Colonic mucosa (tissue), 4 donors: ENCODE measurements at regions not wholly inside any gene's neighbourhood (a gene's known extent, or its start where the extent isn't known, plus 50 kb on each side); places are given as distances from the start of the nearest gene placed in this dataset.

ENCODE experiments used
- DNase-seq: peaks from one replicate; pipeline ENCODE4 v3.0.0-alpha.2; 2020
- H3K27ac ChIP-seq: fragments of 200-600 bp; one replicate; pipeline ENCODE4 v1.8.0; 2021
- H3K27me3 ChIP-seq: fragments of 200-600 bp; one replicate; pipeline ENCODE4 v1.8.0; 2021
- H3K36me3 ChIP-seq: fragments of 200-600 bp; one replicate; pipeline ENCODE4 v1.8.0; 2021
- H3K4me1 ChIP-seq: fragments of 200-600 bp; one replicate; pipeline ENCODE4 v1.8.0; 2021; ENCODE audit warnings: mild to moderate bottlenecking
- H3K4me3 ChIP-seq: fragments of 200-600 bp; one replicate; pipeline ENCODE4 v1.8.0; 2021
- H3K9ac ChIP-seq, 2 donors: one replicate each; pipeline ENCODE4 v1.7.0; 2013; ENCODE audit warnings: control low read depth in 2 of 2, low read depth in 2 of 2, low read length in 2 of 2
- H3K9me3 ChIP-seq: fragments of 200-600 bp; one replicate; pipeline ENCODE4 v1.8.0; 2021
- intact Hi-C: fragments of 100-400 bp; cut with DNase I; formaldehyde crosslinking; loops from one replicate; pipeline ENCODE4 v1.14.1; 2022
- TF ChIP-seq, protein P1 (sequence below): fragments of 200-600 bp; IDR thresholded peaks from one replicate; pipeline ENCODE4 v1.8.0; 2022; ENCODE audit warnings: antibody characterized with exemption, mild to moderate bottlenecking
- donor health status: healthy.
- donor health status: DM: no; HTN: no; CAD: no.
- donor health status: DM: no; HTN: no; CAD: no.

DNA sequence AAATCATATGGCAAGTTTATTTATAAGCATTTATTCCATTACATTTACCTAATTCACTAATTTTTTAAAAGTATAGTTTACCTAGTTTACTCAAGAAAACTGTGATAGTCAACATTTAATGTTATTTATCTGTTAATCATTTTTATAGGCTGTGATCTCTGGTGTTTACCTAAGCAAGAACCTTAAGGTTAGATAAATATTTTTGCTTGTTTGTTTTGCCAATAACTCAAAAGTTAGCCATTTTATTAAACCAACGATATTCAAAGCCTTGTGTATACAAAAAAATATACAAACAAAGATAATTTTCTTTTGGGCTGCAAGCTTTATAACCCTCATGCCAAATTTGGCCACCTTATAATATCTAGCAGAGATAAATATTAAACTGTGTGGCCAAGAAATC is 157.3 kb downstream of the SLCO1B3 start:
- no peak for DNase-seq
- H3K9ac ChIP-seq, result no peak overlapping the region
- H3K27me3 ChIP-seq, result no peaks in the 10 kb centered on the region
- no peaks in the 10 kb centered on the region for H3K4me1 ChIP-seq
- TF ChIP-seq, protein P1, sequence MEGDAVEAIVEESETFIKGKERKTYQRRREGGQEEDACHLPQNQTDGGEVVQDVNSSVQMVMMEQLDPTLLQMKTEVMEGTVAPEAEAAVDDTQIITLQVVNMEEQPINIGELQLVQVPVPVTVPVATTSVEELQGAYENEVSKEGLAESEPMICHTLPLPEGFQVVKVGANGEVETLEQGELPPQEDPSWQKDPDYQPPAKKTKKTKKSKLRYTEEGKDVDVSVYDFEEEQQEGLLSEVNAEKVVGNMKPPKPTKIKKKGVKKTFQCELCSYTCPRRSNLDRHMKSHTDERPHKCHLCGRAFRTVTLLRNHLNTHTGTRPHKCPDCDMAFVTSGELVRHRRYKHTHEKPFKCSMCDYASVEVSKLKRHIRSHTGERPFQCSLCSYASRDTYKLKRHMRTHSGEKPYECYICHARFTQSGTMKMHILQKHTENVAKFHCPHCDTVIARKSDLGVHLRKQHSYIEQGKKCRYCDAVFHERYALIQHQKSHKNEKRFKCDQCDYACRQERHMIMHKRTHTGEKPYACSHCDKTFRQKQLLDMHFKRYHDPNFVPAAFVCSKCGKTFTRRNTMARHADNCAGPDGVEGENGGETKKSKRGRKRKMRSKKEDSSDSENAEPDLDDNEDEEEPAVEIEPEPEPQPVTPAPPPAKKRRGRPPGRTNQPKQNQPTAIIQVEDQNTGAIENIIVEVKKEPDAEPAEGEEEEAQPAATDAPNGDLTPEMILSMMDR, result no peak
- no peak overlapping the region for H3K27ac ChIP-seq
- no peaks in the 10 kb centered on the region for H3K9me3 ChIP-seq
- intact Hi-C loops, result no loop called here
- H3K4me3 ChIP-seq, result no peak overlapping the region
- no peaks in the 10 kb centered on the region for H3K36me3 ChIP-seq

- H3K9me3 ChIP-seq, result no peaks in the 10 kb centered on the region
- TF ChIP-seq, protein P1, result no peak
- no peaks in the 10 kb centered on the region for H3K4me1 ChIP-seq
- no peak for DNase-seq
- H3K9ac ChIP-seq, result no peak overlapping the region
- intact Hi-C loops, result no loop called here
- no peak overlapping the region for H3K4me3 ChIP-seq
- H3K27me3 ChIP-seq, result no peaks in the 10 kb centered on the region
- no peak overlapping the region for H3K27ac ChIP-seq
- no peaks in the 10 kb centered on the region for H3K36me3 ChIP-seq
These were observed 159.3 kb downstream of the SLCO1B3 start for GRCh38 chr12:20969766-20970165.

- TF ChIP-seq, protein P1, result no peak
- Histone ChIP-seq H3K4me1 (no peaks in the 10 kb centered on the region), H3K4me3 (no peak overlapping the region), H3K36me3 (no peaks in the 10 kb centered on the region), H3K9ac (no peak overlapping the region), H3K27ac (no peak overlapping the region), H3K9me3 (no peaks in the 10 kb centered on the region), H3K27me3 (no peaks in the 10 kb centered on the region)
- intact Hi-C loops, result no loop called here
- DNase-seq, result no peak
These were observed 145.6 kb upstream of the SLCO1B1 start for GRCh38 chr12:20985399-20985798.

DNA sequence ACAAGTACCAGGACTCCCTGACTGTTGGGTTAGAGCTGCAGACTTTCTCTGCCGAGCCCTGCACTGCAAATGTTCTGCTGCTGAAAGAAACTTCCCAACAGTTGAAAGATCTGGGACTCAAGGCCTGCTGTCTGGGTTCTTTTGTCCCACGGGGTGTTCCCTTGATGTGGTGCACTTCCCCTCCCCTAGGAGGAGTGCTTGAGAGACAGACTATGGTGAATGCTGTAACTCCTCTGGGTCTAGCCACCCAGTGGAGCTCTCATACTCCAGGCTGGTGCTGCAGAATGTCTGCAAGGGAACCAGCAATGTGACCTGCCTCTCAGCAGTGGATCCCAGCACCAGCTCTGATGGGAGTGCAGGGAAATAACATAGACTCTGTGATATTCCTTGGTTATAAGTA is 129.2 kb upstream of the SLCO1B1 start:
- Histone ChIP-seq H3K9me3 (no peaks in the 10 kb centered on the region), H3K4me1 (no peaks in the 10 kb centered on the region), H3K27ac (no peak overlapping the region), H3K4me3 (no peak overlapping the region), H3K9ac (no peak overlapping the region), H3K36me3 (no peaks in the 10 kb centered on the region), H3K27me3 (no peaks in the 10 kb centered on the region)
- TF ChIP-seq, protein P1, result no peak
- intact Hi-C loops, result no loop called here
- no peak for DNase-seq

DNA sequence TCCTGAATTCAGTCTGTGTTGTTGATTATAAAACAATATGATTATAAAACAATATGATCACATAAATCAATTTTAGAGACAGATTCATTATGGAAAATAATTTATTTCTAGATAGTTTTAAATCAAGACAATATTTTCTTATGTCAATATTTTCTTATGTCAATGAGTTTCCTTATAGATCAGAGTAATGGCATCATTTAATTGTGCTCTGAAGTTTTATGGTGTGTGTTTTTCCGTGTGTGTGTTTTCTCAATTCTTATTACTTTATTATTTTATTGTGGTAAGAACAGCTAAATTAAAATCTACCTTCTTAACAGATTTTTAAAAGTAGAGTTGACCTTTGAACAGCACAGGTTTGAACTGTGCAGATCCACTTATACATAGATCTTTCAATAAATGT is 105.3 kb upstream of the SLCO1B1 start:
- Histone ChIP-seq H3K27me3 (no peaks in the 10 kb centered on the region), H3K4me1 (no peaks in the 10 kb centered on the region), H3K9ac (no peak overlapping the region), H3K9me3 (no peaks in the 10 kb centered on the region), H3K36me3 (no peaks in the 10 kb centered on the region), H3K4me3 (no peak overlapping the region), H3K27ac (no peak overlapping the region)
- no peak for DNase-seq
- intact Hi-C loops, result no loop called here
- TF ChIP-seq, protein P1, result no peak

DNA sequence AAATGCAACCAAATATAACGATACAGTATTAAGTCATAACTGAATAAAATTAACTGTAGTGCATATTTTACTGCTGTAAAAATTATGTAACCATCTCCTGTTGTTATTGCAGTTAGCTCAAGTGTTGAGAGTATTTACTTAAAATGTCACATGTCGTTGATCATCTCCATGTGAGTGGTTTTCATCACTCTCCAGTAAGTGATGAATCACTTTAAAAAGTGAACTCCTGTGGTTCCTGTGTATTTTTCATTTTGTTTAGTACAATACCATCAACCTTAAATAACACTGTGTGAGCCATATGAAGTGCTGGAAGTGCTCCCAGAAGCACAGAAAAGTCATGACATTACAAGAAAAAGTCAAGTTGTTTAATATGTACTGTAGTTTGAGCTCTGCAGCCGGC is 104.7 kb upstream of the SLCO1B1 start:
- TF ChIP-seq, protein P1, result no peak
- H3K4me1 ChIP-seq, result no peaks in the 10 kb centered on the region
- DNase-seq, result no peak

More for the DNA sequence above, 104.7 kb upstream of the SLCO1B1 start:
- Histone ChIP-seq H3K9me3 (no peaks in the 10 kb centered on the region), H3K27ac (no peak overlapping the region), H3K27me3 (no peaks in the 10 kb centered on the region), H3K36me3 (no peaks in the 10 kb centered on the region), H3K4me3 (no peak overlapping the region), H3K9ac (no peak overlapping the region)
- intact Hi-C loops, result no loop called here
